Naive thymus-derived CD4-positive, alpha-beta T cell (primary cell): ENCODE measurements at regions not wholly inside any gene's neighbourhood (a gene's known extent, or its start where the extent isn't known, plus 50 kb on each side); places are given as distances from the start of the nearest gene placed in this dataset.

Source experiments
- ATAC-seq: fragments of 150-1000 bp; cut with Tn5 transposase; 2 replicates; pipeline ENCODE4 v1.10.0; 2021; ENCODE audit warnings: mild to moderate bottlenecking, moderate library complexity
- CTCF ChIA-PET: fragments of 350-600 bp; sonication (Branson Sonifier 250); formaldehyde crosslinking; loops from one replicate; lab custom pipeline; 2021; ENCODE audit warnings: antibody characterized with exemption; lab: Charles Lee
- POLR2A ChIA-PET: fragments of 350-600 bp; sonication (Branson Sonifier 250); formaldehyde crosslinking; loops from one replicate; lab custom pipeline; 2021; ENCODE audit warnings: antibody characterized with exemption, inconsistent platforms; lab: Charles Lee
- DNase-seq, 9 donors: peaks; one replicate each; pipeline versions ENCODE4 v3.0.0 to v3.0.0-alpha.2; 2020 to 2022; ENCODE audit warnings: mixed read lengths in 1 of 9
- H3K27ac ChIP-seq: one replicate; pipeline ENCODE4 v1.7.0; 2013; ENCODE audit warnings: mild to moderate bottlenecking, low read depth, low read length, moderate library complexity
- H3K27me3 ChIP-seq, 2 donors: one replicate each; pipeline ENCODE4 v1.7.0; 2013; ENCODE audit warnings: low read length in 2 of 2, mild to moderate bottlenecking in 2 of 2, moderate library complexity in 2 of 2; ENCODE audit not compliant: control insufficient read depth in 2 of 2, insufficient read depth in 2 of 2
- H3K36me3 ChIP-seq, 3 experiments: 1 replicate in 2 of 3; 2 replicates in 1 of 3; pipeline ENCODE4 v1.7.0; 2013; ENCODE audit warnings: low read length in 3 of 3, mild to moderate bottlenecking in 3 of 3, moderate library complexity in 1 of 3; ENCODE audit not compliant: insufficient read depth in 3 of 3, control insufficient read depth in 2 of 3
- H3K4me1 ChIP-seq, 2 donors: one replicate each; pipeline ENCODE4 v1.7.0; 2013; ENCODE audit warnings: low read length in 2 of 2, mild to moderate bottlenecking in 2 of 2, moderate library complexity in 1 of 2; ENCODE audit not compliant: control insufficient read depth in 2 of 2, insufficient read depth in 2 of 2
- H3K4me3 ChIP-seq: 2 replicates; pipeline ENCODE4 v1.7.0; 2013; ENCODE audit warnings: mild to moderate bottlenecking, low read length
- H3K9me3 ChIP-seq, 3 experiments: 1 replicate in 2 of 3; 2 replicates in 1 of 3; pipeline ENCODE4 v1.7.0; 2013; ENCODE audit warnings: low read length in 3 of 3; ENCODE audit not compliant: control insufficient read depth in 2 of 3
- H3K27ac Mint-ChIP-seq, 9 donors: one replicate each; pipeline ENCODE4 v1.8.0; 2020 to 2022; ENCODE audit warnings: mixed read lengths in 9 of 9, mild to moderate bottlenecking in 8 of 9, moderate library complexity in 5 of 9, inconsistent platforms in 2 of 9
- H3K27me3 Mint-ChIP-seq, 5 donors: one replicate each; pipeline ENCODE4 v1.8.0; 2021 to 2022; ENCODE audit warnings: mixed read lengths in 5 of 5, mild to moderate bottlenecking in 1 of 5
- H3K36me3 Mint-ChIP-seq, 5 donors: one replicate each; pipeline ENCODE4 v1.8.0; 2020 to 2022; ENCODE audit warnings: mixed read lengths in 5 of 5, mild to moderate bottlenecking in 3 of 5, inconsistent platforms in 1 of 5
- H3K4me1 Mint-ChIP-seq, 7 donors: one replicate each; pipeline ENCODE4 v1.8.0; 2020 to 2022; ENCODE audit warnings: mixed read lengths in 7 of 7, mild to moderate bottlenecking in 3 of 7, inconsistent platforms in 1 of 7
- H3K4me3 Mint-ChIP-seq, 10 donors: one replicate each; pipeline ENCODE4 v1.8.0; 2020 to 2022; ENCODE audit warnings: mild to moderate bottlenecking in 10 of 10, mixed read lengths in 10 of 10, moderate library complexity in 6 of 10, inconsistent platforms in 2 of 10
- H3K9me3 Mint-ChIP-seq, 11 donors: one replicate each; pipeline ENCODE4 v1.8.0; 2020 to 2022; ENCODE audit warnings: mixed read lengths in 11 of 11, mild to moderate bottlenecking in 4 of 11, inconsistent platforms in 1 of 11, moderate library complexity in 1 of 11
- intact Hi-C, 2 donors: fragments of 100-400 bp; cut with micrococcal nuclease; formaldehyde crosslinking; loops; one replicate each; pipeline ENCODE4 v1.15.1; 2023

- no peaks in the 10 kb centered on the region for H3K9me3 ChIP-seq
- no peaks in the 10 kb centered on the region for H3K36me3 ChIP-seq
- H3K27ac ChIP-seq: no peak overlapping the region
- ChIA-PET POLR2A (no interaction called here), CTCF (no interaction called here)
- DNase-seq: no peak
- ATAC-seq: no peak
- Mint-ChIP-seq H3K36me3 (no peaks in the 10 kb centered on the region), H3K9me3 (peaks cover 0 to 11% (median 2%) of the 10 kb centered on the region in 11 donors), H3K27ac (no peak overlapping the region), H3K4me3 (no peak overlapping the region), H3K4me1 (no peaks in the 10 kb centered on the region), H3K27me3 (no peaks in the 10 kb centered on the region)
- no peak overlapping the region for H3K4me3 ChIP-seq
- intact Hi-C loops: no loop called here
- no peaks in the 10 kb centered on the region for H3K27me3 ChIP-seq
- H3K4me1 ChIP-seq: no peaks in the 10 kb centered on the region
Observed at GRCh38 chr11:80082406-80082805, 641.6 kb upstream of the TENM4 start.

DNA sequence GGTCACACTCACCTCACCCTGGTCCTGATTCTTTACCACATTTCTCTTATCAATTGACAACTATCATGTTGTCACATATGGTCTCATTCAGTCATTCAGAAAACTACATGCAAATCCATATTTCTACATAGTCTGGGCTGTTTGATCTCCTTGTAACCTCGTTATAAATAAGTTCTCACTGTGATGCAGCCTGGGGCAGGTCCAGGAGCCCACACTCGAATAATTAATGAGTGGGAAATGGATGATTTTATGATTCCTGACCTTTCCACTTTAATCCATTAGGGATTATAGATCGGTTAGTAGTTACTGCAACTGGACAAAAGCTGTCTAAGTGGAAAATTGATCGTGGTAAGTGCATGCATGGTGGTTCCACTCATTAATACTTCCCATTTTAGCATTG lies 636.3 kb upstream of the TENM4 start:
- Mint-ChIP-seq H3K9me3 (peaks cover 0 to 22% (median 3%) of the 10 kb centered on the region in 11 donors), H3K4me3 (no peak overlapping the region), H3K27me3 (no peaks in the 10 kb centered on the region), H3K36me3 (no peaks in the 10 kb centered on the region), H3K27ac (no peak overlapping the region), H3K4me1 (no peaks in the 10 kb centered on the region)
- H3K4me1 ChIP-seq: no peaks in the 10 kb centered on the region
- no peaks in the 10 kb centered on the region for H3K36me3 ChIP-seq
- no peaks in the 10 kb centered on the region for H3K9me3 ChIP-seq
- intact Hi-C loops: no loop called here
- ATAC-seq (no peak), DNase-seq (no peak)
- no peak overlapping the region for H3K4me3 ChIP-seq
- POLR2A ChIA-PET: interaction anchor here (0.6 kb wide), 1 partner anchor 229 kb away, joined by 4 read pairs; no protein-coding TSS in a partner anchor
- CTCF ChIA-PET: no interaction called here
- H3K27me3 ChIP-seq: no peaks in the 10 kb centered on the region
- no peak overlapping the region for H3K27ac ChIP-seq

GRCh38 chr11:80074837-80075236 lies 634.0 kb upstream of the TENM4 start:
- Mint-ChIP-seq H3K27ac (no peak overlapping the region), H3K4me1 (no peaks in the 10 kb centered on the region), H3K27me3 (no peaks in the 10 kb centered on the region), H3K4me3 (no peak overlapping the region), H3K9me3 (peaks cover 0 to 31% (median 3%) of the 10 kb centered on the region in 11 donors), H3K36me3 (no peaks in the 10 kb centered on the region)
- H3K4me1 ChIP-seq: no peaks in the 10 kb centered on the region
- H3K27ac ChIP-seq: no peak overlapping the region
- CTCF ChIA-PET: no interaction called here
- ATAC-seq (no peak), DNase-seq (no peak)
- intact Hi-C loops: no loop called here
- no peaks in the 10 kb centered on the region for H3K27me3 ChIP-seq
- H3K9me3 ChIP-seq: no peaks in the 10 kb centered on the region
- no peaks in the 10 kb centered on the region for H3K36me3 ChIP-seq
- no peak overlapping the region for H3K4me3 ChIP-seq
- POLR2A ChIA-PET: no interaction called here

DNA sequence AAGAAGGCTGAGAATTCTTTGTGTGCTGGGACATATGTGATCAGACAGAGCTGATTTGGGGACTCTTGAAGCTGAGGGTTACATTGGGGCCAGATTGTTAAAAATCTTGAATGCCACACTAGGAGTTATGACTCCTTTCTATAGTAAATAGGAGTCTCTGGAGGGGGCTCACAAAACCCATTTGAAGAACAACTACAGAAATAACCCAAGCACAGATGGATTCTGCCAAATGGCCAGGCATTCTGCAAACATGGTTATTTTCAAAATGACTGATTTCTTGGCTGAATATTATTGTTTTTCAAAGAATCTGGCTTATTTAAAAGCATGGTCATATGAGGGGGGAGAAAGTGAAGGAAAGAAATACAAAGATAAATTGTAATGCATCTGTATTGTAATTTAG lies 625.5 kb upstream of the TENM4 start:
- POLR2A ChIA-PET: no interaction called here

DNA sequence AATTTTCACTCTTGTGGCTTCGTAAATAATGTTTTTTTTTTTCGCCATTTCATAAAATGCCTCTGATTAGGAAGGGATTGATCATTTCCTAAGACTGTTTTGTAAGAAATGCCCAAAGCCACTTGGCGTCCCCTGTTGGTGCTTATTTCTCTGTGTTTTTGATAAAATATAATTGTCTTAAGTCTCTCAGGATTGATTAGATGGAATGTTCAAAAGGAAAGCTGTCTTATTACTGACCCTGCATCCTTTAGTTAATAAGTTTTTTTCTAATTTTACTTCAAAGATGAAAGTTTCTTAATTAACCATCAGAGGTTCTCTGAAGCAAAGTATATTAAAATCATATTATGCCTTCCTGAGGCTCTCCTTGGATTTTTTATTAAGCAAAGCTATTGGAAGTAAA lies 624.3 kb upstream of the TENM4 start:
- DNase-seq: no peak
- no peaks in the 10 kb centered on the region for H3K9me3 ChIP-seq
- Mint-ChIP-seq H3K9me3 (peaks cover 0 to 29% (median 5%) of the 10 kb centered on the region in 11 donors), H3K4me3 (no peak overlapping the region), H3K27me3 (no peaks in the 10 kb centered on the region), H3K27ac (no peak overlapping the region), H3K36me3 (no peaks in the 10 kb centered on the region), H3K4me1 (no peaks in the 10 kb centered on the region)
- H3K36me3 ChIP-seq: no peaks in the 10 kb centered on the region
- H3K4me3 ChIP-seq: no peak overlapping the region
- H3K4me1 ChIP-seq: no peaks in the 10 kb centered on the region
- intact Hi-C loops: no loop called here
- POLR2A ChIA-PET: no interaction called here
- no peak for ATAC-seq
- CTCF ChIA-PET: no interaction called here
- H3K27ac ChIP-seq: no peak overlapping the region
- no peaks in the 10 kb centered on the region for H3K27me3 ChIP-seq

More for the DNA sequence above, 625.5 kb upstream of the TENM4 start:
- H3K9me3 ChIP-seq: no peaks in the 10 kb centered on the region
- no peak for ATAC-seq
- H3K27ac ChIP-seq: no peak overlapping the region
- peaks cover 0 to 26% (median 1%) of the 10 kb centered on the region in 11 donors for H3K9me3 Mint-ChIP-seq
- no peak overlapping the region for H3K4me3 Mint-ChIP-seq
- H3K4me1 Mint-ChIP-seq: no peaks in the 10 kb centered on the region
- no peaks in the 10 kb centered on the region for H3K4me1 ChIP-seq
- no peaks in the 10 kb centered on the region for H3K27me3 Mint-ChIP-seq
- H3K36me3 ChIP-seq: no peaks in the 10 kb centered on the region
- DNase-seq: no peak
- intact Hi-C loops: no loop called here
- H3K27me3 ChIP-seq: no peaks in the 10 kb centered on the region
- H3K27ac Mint-ChIP-seq: no peak overlapping the region
- CTCF ChIA-PET: no interaction called here
- no peaks in the 10 kb centered on the region for H3K36me3 Mint-ChIP-seq
- H3K4me3 ChIP-seq: no peak overlapping the region

GRCh38 chr11:80061056-80061455 lies 620.2 kb upstream of the TENM4 start:
- no peak overlapping the region for H3K27ac Mint-ChIP-seq
- Histone ChIP-seq H3K9me3 (no peaks in the 10 kb centered on the region), H3K4me3 (no peak overlapping the region), H3K36me3 (no peaks in the 10 kb centered on the region), H3K4me1 (no peaks in the 10 kb centered on the region), H3K27ac (no peak overlapping the region), H3K27me3 (no peaks in the 10 kb centered on the region)
- intact Hi-C loops: no loop called here
- no peak for ATAC-seq
- peaks cover 0 to 23% (median 6%) of the 10 kb centered on the region in 11 donors for H3K9me3 Mint-ChIP-seq
- POLR2A ChIA-PET: no interaction called here
- peak overlapping the region in 1 of 10 donors; percentile 52 for H3K4me3 Mint-ChIP-seq
- DNase-seq: no peak
- no peaks in the 10 kb centered on the region for H3K36me3 Mint-ChIP-seq
- no peaks in the 10 kb centered on the region for H3K27me3 Mint-ChIP-seq
- H3K4me1 Mint-ChIP-seq: no peaks in the 10 kb centered on the region
- CTCF ChIA-PET: no interaction called here

DNA sequence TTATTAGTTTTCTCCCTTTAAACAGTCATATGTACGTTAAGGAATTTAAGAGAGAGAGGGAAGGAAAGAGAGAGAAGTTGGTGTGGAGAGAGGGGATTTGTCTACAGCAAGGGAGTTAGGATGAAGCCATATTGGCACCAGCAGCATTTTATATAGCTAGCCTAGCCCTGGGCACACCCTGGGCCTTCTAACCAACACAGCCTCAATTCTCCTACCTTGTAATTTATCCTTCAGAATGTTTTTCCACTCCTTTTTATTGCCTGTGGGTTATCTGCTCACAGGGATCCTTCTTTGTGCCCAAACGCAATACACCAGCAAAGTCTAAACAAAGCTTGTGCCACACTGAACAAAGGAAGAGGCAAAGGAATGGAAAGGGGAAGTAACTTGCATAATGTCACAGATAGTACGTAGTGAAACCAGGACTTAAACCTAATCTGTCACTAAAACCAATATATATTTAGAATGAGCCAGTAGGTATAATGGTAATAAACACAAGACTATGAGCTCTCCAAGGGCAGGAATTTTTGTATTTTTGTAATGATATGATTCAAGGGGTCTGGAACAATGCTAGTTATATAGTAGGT lies 613.8 kb upstream of the TENM4 start:
- H3K9me3 ChIP-seq: no peaks in the 10 kb centered on the region
- intact Hi-C loops: no loop called here
- H3K27me3 Mint-ChIP-seq: peaks cover 0 to 3% (median 0%) of the 10 kb centered on the region in 5 donors
- no peak overlapping the region for H3K27ac Mint-ChIP-seq
- ChIA-PET POLR2A (no interaction called here), CTCF (no interaction called here)
- H3K36me3 ChIP-seq: no peaks in the 10 kb centered on the region
- no peak overlapping the region for H3K4me3 ChIP-seq
- H3K9me3 Mint-ChIP-seq: peaks cover 0 to 12% (median 2%) of the 10 kb centered on the region in 11 donors
- DNase-seq: no peak
- no peaks in the 10 kb centered on the region for H3K4me1 ChIP-seq
- no peak for ATAC-seq
- no peak overlapping the region for H3K27ac ChIP-seq
- H3K36me3 Mint-ChIP-seq: no peaks in the 10 kb centered on the region
- H3K4me3 Mint-ChIP-seq: no peak overlapping the region
- H3K27me3 ChIP-seq: no peaks in the 10 kb centered on the region
- no peaks in the 10 kb centered on the region for H3K4me1 Mint-ChIP-seq
